Central memory CD8-positive, alpha-beta T cell (primary cell): ENCODE measurements at regions not wholly inside any gene's neighbourhood (a gene's known extent, or its start where the extent isn't known, plus 50 kb on each side); places are given as distances from the start of the nearest gene placed in this dataset.

Experiments
- ATAC-seq: fragments of 150-1000 bp; cut with Tn5 transposase; replicated peaks from 2 replicates; pipeline ENCODE4 v1.10.0; 2022; ENCODE audit warnings: mild to moderate bottlenecking, moderate FRiP score, moderate number of reproducible peaks; ENCODE audit not compliant: poor library complexity, severe bottlenecking; ENCODE audit errors: extremely low read depth
- DNase-seq, 2 donors: peaks; one replicate each; pipeline ENCODE4 v3.0.0; 2021; ENCODE audit warnings: low spot score in 2 of 2
- H3K27ac Mint-ChIP-seq: one replicate; pipeline ENCODE4 v1.8.0; 2022; ENCODE audit warnings: low read depth, mild to moderate bottlenecking, moderate library complexity, mixed read lengths
- H3K27me3 Mint-ChIP-seq: one replicate; pipeline ENCODE4 v1.8.0; 2022; ENCODE audit warnings: mixed read lengths
- H3K36me3 Mint-ChIP-seq: one replicate; pipeline ENCODE4 v1.8.0; 2022; ENCODE audit warnings: mild to moderate bottlenecking, moderate library complexity, mixed read lengths; ENCODE audit not compliant: insufficient read depth
- H3K4me1 Mint-ChIP-seq: one replicate; pipeline ENCODE4 v1.8.0; 2022; ENCODE audit warnings: mixed read lengths
- H3K4me3 Mint-ChIP-seq: one replicate; pipeline ENCODE4 v1.8.0; 2022; ENCODE audit warnings: mild to moderate bottlenecking, moderate library complexity, mixed read lengths
- H3K9me3 Mint-ChIP-seq: one replicate; pipeline ENCODE4 v1.8.0; 2022; ENCODE audit warnings: mixed read lengths

GRCh38 chr3:147795418-147795817, 386.3 kb downstream of the ZIC1 start:
- no peak for DNase-seq
- ATAC-seq = no peak

DNA sequence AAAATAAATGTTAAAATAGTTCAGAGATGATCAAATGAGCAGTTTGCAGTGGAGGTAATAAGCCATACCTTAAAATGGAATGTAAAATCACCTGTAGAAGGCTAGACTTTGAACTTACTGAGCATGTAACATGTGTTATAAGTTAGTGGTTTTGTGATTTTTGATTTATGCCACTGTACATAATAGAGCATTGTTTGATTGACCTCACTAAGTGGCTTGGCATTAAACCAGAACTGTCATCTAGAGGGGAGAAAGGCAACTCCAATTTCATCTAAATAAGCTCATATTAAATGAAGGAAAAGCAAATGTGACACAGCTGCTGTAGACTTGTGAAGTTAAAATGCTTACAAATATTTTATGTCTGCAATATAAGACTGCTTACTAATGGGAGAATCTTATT, 387.9 kb downstream of the ZIC1 start:
- Mint-ChIP-seq H3K27me3 (no peaks in the 10 kb centered on the region), H3K27ac (no peak overlapping the region), H3K4me3 (no peak overlapping the region), H3K4me1 (no peaks in the 10 kb centered on the region), H3K9me3 (peaks cover 14% of the 10 kb centered on the region), H3K36me3 (no peaks in the 10 kb centered on the region)
- ATAC-seq (no peak), DNase-seq (no peak)

More at GRCh38 chr3:147795418-147795817, 386.3 kb downstream of the ZIC1 start:
- H3K9me3 Mint-ChIP-seq = peaks cover 5% of the 10 kb centered on the region
- no peaks in the 10 kb centered on the region for H3K36me3 Mint-ChIP-seq
- H3K27me3 Mint-ChIP-seq = no peaks in the 10 kb centered on the region
- no peak overlapping the region for H3K4me3 Mint-ChIP-seq
- H3K27ac Mint-ChIP-seq = no peak overlapping the region
- H3K4me1 Mint-ChIP-seq = no peaks in the 10 kb centered on the region

DNA sequence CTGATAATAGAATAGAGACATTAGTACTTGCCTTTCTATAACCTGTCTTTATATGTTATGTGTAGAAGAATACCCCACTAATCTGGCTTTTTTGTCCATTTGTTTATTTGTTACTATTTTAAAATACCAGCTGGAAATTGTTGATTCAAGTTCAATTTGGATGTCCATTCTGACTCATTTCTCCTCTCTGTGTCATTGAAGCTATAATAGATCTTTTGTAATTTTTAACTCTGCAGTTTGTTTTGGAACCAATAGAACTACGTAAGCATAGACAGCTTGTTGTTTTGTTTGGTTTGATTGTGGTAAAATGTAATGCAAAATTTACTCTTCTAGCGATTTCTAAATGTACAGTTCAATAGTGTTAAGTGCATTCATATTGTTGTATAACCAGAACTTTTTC, 390.4 kb downstream of the ZIC1 start:
- Mint-ChIP-seq H3K36me3 (no peaks in the 10 kb centered on the region), H3K27me3 (no peaks in the 10 kb centered on the region), H3K4me1 (no peaks in the 10 kb centered on the region), H3K9me3 (peaks cover 18% of the 10 kb centered on the region), H3K27ac (no peak overlapping the region), H3K4me3 (no peak overlapping the region)
- no peak for DNase-seq
- ATAC-seq = no peak

GRCh38 chr3:147807776-147808175, 398.6 kb downstream of the ZIC1 start:
- DNase-seq (no peak), ATAC-seq (no peak)
- no peaks in the 10 kb centered on the region for H3K36me3 Mint-ChIP-seq
- peaks cover 8% of the 10 kb centered on the region for H3K9me3 Mint-ChIP-seq
- no peaks in the 10 kb centered on the region for H3K4me1 Mint-ChIP-seq
- no peaks in the 10 kb centered on the region for H3K27me3 Mint-ChIP-seq
- H3K4me3 Mint-ChIP-seq = no peak overlapping the region
- H3K27ac Mint-ChIP-seq = no peak overlapping the region

GRCh38 chr3:147809206-147809605, 400.0 kb downstream of the ZIC1 start:
- no peak overlapping the region for H3K4me3 Mint-ChIP-seq
- DNase-seq (no peak), ATAC-seq (no peak)
- H3K27me3 Mint-ChIP-seq = no peaks in the 10 kb centered on the region
- peaks cover 8% of the 10 kb centered on the region for H3K9me3 Mint-ChIP-seq
- H3K27ac Mint-ChIP-seq = no peak overlapping the region
- no peaks in the 10 kb centered on the region for H3K4me1 Mint-ChIP-seq
- H3K36me3 Mint-ChIP-seq = no peaks in the 10 kb centered on the region

DNA sequence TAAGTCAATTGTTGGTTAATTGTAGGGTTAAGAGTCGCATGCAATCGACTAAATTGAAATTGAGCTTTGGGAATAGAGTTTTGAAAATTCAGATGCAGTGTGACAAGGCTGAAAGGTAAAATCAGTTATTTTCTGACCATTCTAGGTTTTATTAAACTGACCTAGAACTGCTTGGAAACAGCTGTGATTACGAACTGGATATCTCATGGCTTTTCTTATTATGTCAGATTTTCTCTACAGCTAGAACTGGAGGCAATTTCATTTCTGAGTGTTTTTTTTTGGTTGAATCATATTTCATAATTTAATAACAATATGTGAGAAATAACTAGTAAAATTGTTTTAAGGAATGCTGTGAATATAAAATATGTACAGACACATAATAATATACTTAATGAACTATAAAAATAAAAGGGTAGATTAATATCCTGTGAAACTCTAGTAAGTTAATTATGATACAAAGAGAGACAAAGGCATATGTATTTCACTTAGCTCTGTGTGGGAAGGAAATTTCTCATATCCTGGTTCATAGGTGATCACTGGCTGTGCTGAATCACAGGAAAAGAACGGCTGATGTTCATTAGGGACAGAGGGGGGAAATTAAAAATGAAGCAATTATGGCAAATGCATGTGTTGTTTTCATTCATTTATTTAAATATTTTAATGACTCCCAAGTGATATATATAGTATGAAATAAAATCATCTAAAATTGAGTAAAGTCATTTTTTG, 403.2 kb downstream of the ZIC1 start:
- H3K36me3 Mint-ChIP-seq = no peaks in the 10 kb centered on the region
- ATAC-seq = no peak
- H3K4me3 Mint-ChIP-seq = no peak overlapping the region
- H3K27me3 Mint-ChIP-seq = no peaks in the 10 kb centered on the region
- no peak overlapping the region for H3K27ac Mint-ChIP-seq
- H3K4me1 Mint-ChIP-seq = no peaks in the 10 kb centered on the region
- DNase-seq = no peak
- peaks cover 13% of the 10 kb centered on the region for H3K9me3 Mint-ChIP-seq

DNA sequence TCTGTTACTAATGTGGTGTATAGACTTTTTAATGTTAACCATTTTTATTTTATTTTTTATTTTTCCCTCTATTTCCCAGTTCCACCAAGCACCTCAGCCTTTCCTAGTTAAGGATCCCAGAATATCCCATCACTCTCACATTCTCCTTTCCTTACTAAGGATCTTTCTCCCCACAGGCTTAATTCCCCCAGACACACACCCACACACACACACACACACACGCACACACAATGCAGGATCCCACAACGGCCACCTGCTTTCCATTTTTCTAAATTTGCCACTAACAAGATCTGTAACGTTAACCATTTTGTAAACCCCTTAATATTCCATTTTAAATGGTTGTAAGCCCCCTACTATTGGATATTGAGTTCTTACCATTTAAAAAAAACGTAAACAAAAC, 404.1 kb downstream of the ZIC1 start:
- Mint-ChIP-seq H3K4me1 (no peaks in the 10 kb centered on the region), H3K27me3 (no peaks in the 10 kb centered on the region), H3K36me3 (no peaks in the 10 kb centered on the region), H3K4me3 (no peak overlapping the region), H3K27ac (no peak overlapping the region), H3K9me3 (peaks cover 13% of the 10 kb centered on the region)
- DNase-seq (no peak), ATAC-seq (no peak)

DNA sequence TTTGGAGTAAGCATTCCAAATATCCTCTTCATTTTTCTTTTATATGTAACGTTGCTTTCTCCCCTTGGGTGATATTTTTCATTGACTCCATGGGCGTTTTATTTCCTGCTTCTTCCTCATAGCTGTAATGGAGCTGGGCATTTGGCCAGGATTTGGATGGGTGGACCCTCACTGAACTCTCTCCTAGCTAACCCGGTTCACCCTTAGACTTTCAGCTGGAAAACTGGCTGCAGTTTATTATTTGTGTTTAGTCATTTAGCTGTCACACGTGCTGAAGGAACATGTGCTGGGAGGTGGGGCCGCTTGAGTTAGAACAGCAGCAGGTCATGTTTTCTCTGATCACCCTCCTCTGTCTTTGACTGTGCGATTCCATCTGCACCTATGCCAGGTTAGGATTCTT, 407.6 kb downstream of the ZIC1 start:
- Mint-ChIP-seq H3K4me1 (no peaks in the 10 kb centered on the region), H3K27me3 (no peaks in the 10 kb centered on the region), H3K27ac (no peak overlapping the region), H3K9me3 (peaks cover 5% of the 10 kb centered on the region), H3K36me3 (no peaks in the 10 kb centered on the region), H3K4me3 (no peak overlapping the region)
- no peak for DNase-seq
- no peak for ATAC-seq

DNA sequence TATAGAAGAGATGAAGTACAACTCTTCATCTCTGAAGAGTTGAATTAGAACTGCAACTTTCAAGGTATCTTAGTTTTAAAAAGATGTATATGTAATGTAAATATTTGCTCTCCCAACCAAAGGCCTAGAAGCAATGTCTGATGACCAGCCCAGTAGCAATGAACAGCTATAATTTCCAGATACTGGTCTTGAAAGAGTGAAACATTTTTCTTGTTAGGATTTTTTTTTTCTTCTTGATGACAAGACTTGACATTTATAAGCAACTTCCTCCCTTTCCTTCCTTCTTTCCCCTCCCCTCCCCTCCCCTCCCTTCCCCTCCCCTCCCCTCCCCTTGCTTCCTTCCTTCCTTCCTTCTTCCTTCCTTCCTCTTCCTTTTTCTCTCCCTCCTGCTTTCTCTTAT, 423.4 kb downstream of the ZIC1 start:
- Mint-ChIP-seq H3K4me3 (no peak overlapping the region), H3K27ac (no peak overlapping the region), H3K9me3 (peaks cover 8% of the 10 kb centered on the region), H3K27me3 (no peaks in the 10 kb centered on the region), H3K4me1 (no peaks in the 10 kb centered on the region), H3K36me3 (no peaks in the 10 kb centered on the region)
- DNase-seq (no peak), ATAC-seq (no peak)

GRCh38 chr3:147836330-147836729, 427.2 kb downstream of the ZIC1 start:
- no peak for ATAC-seq
- H3K9me3 Mint-ChIP-seq = peaks cover 5% of the 10 kb centered on the region

GRCh38 chr3:147838652-147839051, 429.5 kb downstream of the ZIC1 start:
- H3K4me3 Mint-ChIP-seq = no peak overlapping the region
- H3K27me3 Mint-ChIP-seq = no peaks in the 10 kb centered on the region
- ATAC-seq (no peak), DNase-seq (no peak)
- no peaks in the 10 kb centered on the region for H3K36me3 Mint-ChIP-seq
- no peaks in the 10 kb centered on the region for H3K9me3 Mint-ChIP-seq
- no peak overlapping the region for H3K27ac Mint-ChIP-seq
- no peaks in the 10 kb centered on the region for H3K4me1 Mint-ChIP-seq

More at GRCh38 chr3:147836330-147836729, 427.2 kb downstream of the ZIC1 start:
- Mint-ChIP-seq H3K4me1 (no peaks in the 10 kb centered on the region), H3K27ac (no peak overlapping the region), H3K4me3 (no peak overlapping the region), H3K27me3 (no peaks in the 10 kb centered on the region), H3K36me3 (no peaks in the 10 kb centered on the region)
- no peak for DNase-seq

- no peaks in the 10 kb centered on the region for H3K36me3 Mint-ChIP-seq
- H3K27me3 Mint-ChIP-seq = no peaks in the 10 kb centered on the region
- no peak overlapping the region for H3K27ac Mint-ChIP-seq
- DNase-seq (no peak), ATAC-seq (no peak)
- H3K9me3 Mint-ChIP-seq = no peaks in the 10 kb centered on the region
- H3K4me3 Mint-ChIP-seq = no peak overlapping the region
- H3K4me1 Mint-ChIP-seq = no peaks in the 10 kb centered on the region
Observed at GRCh38 chr3:147843331-147843730, 434.2 kb downstream of the ZIC1 start.

DNA sequence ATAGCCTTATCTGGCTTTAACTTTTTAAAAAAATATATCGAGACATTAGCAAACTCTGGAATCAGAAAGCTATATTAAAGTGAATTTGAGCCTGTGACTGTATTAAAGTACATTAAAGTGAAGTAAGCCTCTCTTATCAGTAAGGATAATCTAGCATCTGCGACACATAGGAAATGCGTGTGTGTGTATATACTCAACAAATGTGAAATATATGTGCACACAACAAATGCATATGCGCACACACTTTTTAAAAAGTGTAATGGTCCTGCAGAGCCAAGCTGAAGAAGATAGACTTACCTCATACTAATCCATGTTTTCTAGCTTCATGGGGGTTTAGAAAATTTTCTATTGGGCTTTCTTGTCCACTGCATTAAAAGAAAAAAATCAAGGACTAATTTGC, 437.1 kb downstream of the ZIC1 start:
- H3K9me3 Mint-ChIP-seq = no peaks in the 10 kb centered on the region
- ATAC-seq (no peak), DNase-seq (no peak)
- no peak overlapping the region for H3K4me3 Mint-ChIP-seq
- no peaks in the 10 kb centered on the region for H3K36me3 Mint-ChIP-seq
- H3K27ac Mint-ChIP-seq = no peak overlapping the region
- H3K4me1 Mint-ChIP-seq = no peaks in the 10 kb centered on the region
- no peaks in the 10 kb centered on the region for H3K27me3 Mint-ChIP-seq
